ENCODE measurements at regions not wholly inside any gene's neighbourhood (a gene's known extent, or its start where the extent isn't known, plus 50 kb on each side); places are given as distances from the start of the nearest gene placed in this dataset.

- no peak for TF ChIP-seq CTCF (conservative IDR thresholded peaks at IDR 0.05; ENCODE audit: low read depth, low read length)
- TF ChIP-seq EZH2 (IDR thresholded peaks at IDR 0.05; ENCODE audit: borderline replicate concordance, low read depth, low read length, poor library complexity, severe bottlenecking), result no peak
Measured at GRCh38 chr4:15322006-15322405, 105.8 kb upstream of the C1QTNF7 start.

Data from A673 (cell line).